ENCODE measurements at regions not wholly inside any gene's neighbourhood (a gene's known extent, or its start where the extent isn't known, plus 50 kb on each side); places are given as distances from the start of the nearest gene placed in this dataset.
A peak's percentile ranks its signal among the peaks of the same experiment; 100 is the strongest.

GRCh38 chr14:96956464-96957239, 159.5 kb downstream of the VRK1 start:
- H3K4me1 ChIP-seq (ENCODE audit: control insufficient read depth, insufficient read depth, low read length): no peaks in the 10 kb centered on the region
- WGBS (ENCODE audit: insufficient coverage, insufficient read length): no CpG with 5 or more reads among the region's 10 CpGs

GRCh38 chr14:96958057-96958456, 160.9 kb downstream of the VRK1 start:
- no peak for DNase-seq (ENCODE audit: low read depth, low spot score)
- no peaks in the 10 kb centered on the region for H3K36me3 ChIP-seq (ENCODE audit: control insufficient read depth, insufficient read depth, low read length)
- H3K4me1 ChIP-seq (ENCODE audit: control insufficient read depth, insufficient read depth, low read length): no peaks in the 10 kb centered on the region
- WGBS (ENCODE audit: insufficient coverage, insufficient read length): no CpG with 5 or more reads among the region's 11 CpGs
- H3K4me3 ChIP-seq (ENCODE audit: low read length): no peak overlapping the region
- H3K27me3 ChIP-seq (ENCODE audit: control insufficient read depth, insufficient read depth, low read length): no peaks in the 10 kb centered on the region
- H3K9me3 ChIP-seq (ENCODE audit: control insufficient read depth, insufficient read depth, low read length): no peaks in the 10 kb centered on the region
- H3K27ac ChIP-seq (ENCODE audit: low read length): no peak overlapping the region

More at GRCh38 chr14:96956464-96957239, 159.5 kb downstream of the VRK1 start:
- H3K27ac ChIP-seq (ENCODE audit: low read length): no peak overlapping the region
- no peak for DNase-seq (ENCODE audit: low read depth, low spot score)
- no peak overlapping the region for H3K4me3 ChIP-seq (ENCODE audit: low read length)
- H3K36me3 ChIP-seq (ENCODE audit: control insufficient read depth, insufficient read depth, low read length): no peaks in the 10 kb centered on the region
- no peaks in the 10 kb centered on the region for H3K9me3 ChIP-seq (ENCODE audit: control insufficient read depth, insufficient read depth, low read length)
- no peaks in the 10 kb centered on the region for H3K27me3 ChIP-seq (ENCODE audit: control insufficient read depth, insufficient read depth, low read length)

GRCh38 chr14:96959992-96960391, 162.8 kb downstream of the VRK1 start:
- no peak for DNase-seq (ENCODE audit: low read depth, low spot score)
- H3K36me3 ChIP-seq (ENCODE audit: control insufficient read depth, insufficient read depth, low read length): no peaks in the 10 kb centered on the region
- no peak overlapping the region for H3K27ac ChIP-seq (ENCODE audit: low read length)
- H3K9me3 ChIP-seq (ENCODE audit: control insufficient read depth, insufficient read depth, low read length): no peaks in the 10 kb centered on the region
- no peaks in the 10 kb centered on the region for H3K27me3 ChIP-seq (ENCODE audit: control insufficient read depth, insufficient read depth, low read length)
- whole genome bisulfite sequencing (ENCODE audit: insufficient coverage, insufficient read length): no CpG with 5 or more reads among the region's 1 CpG
- no peaks in the 10 kb centered on the region for H3K4me1 ChIP-seq (ENCODE audit: control insufficient read depth, insufficient read depth, low read length)
- no peak overlapping the region for H3K4me3 ChIP-seq (ENCODE audit: low read length)

GRCh38 chr14:96960598-96961116, 163.5 kb downstream of the VRK1 start:
- Histone ChIP-seq H3K4me1 (ENCODE audit: control insufficient read depth, insufficient read depth, low read length) (no peaks in the 10 kb centered on the region), H3K27ac (ENCODE audit: low read length) (no peak overlapping the region), H3K4me3 (ENCODE audit: low read length) (no peak overlapping the region), H3K36me3 (ENCODE audit: control insufficient read depth, insufficient read depth, low read length) (no peaks in the 10 kb centered on the region), H3K9me3 (ENCODE audit: control insufficient read depth, insufficient read depth, low read length) (no peaks in the 10 kb centered on the region), H3K27me3 (ENCODE audit: control insufficient read depth, insufficient read depth, low read length) (no peaks in the 10 kb centered on the region)
- DNase-seq (ENCODE audit: low read depth, low spot score): no peak
- no CpG with 5 or more reads among the region's 2 CpGs for WGBS (ENCODE audit: insufficient coverage, insufficient read length)

- no peak overlapping the region for H3K4me3 ChIP-seq (ENCODE audit: low read length)
- H3K9me3 ChIP-seq (ENCODE audit: control insufficient read depth, insufficient read depth, low read length): no peaks in the 10 kb centered on the region
Observed at GRCh38 chr14:96961895-96962294, 164.7 kb downstream of the VRK1 start.

GRCh38 chr14:96962337-96962736, 165.2 kb downstream of the VRK1 start:
- DNase-seq (ENCODE audit: low read depth, low spot score): no peak
- H3K27ac ChIP-seq (ENCODE audit: low read length): no peak overlapping the region

More at GRCh38 chr14:96961895-96962294, 164.7 kb downstream of the VRK1 start:
- no peaks in the 10 kb centered on the region for H3K36me3 ChIP-seq (ENCODE audit: control insufficient read depth, insufficient read depth, low read length)
- no peaks in the 10 kb centered on the region for H3K27me3 ChIP-seq (ENCODE audit: control insufficient read depth, insufficient read depth, low read length)
- no peak overlapping the region for H3K27ac ChIP-seq (ENCODE audit: low read length)
- WGBS (ENCODE audit: insufficient coverage, insufficient read length): no CpG with 5 or more reads among the region's 2 CpGs
- H3K4me1 ChIP-seq (ENCODE audit: control insufficient read depth, insufficient read depth, low read length): peaks cover 2% of the 10 kb centered on the region; the same call in 1 of the 2 replicates
- DNase-seq (ENCODE audit: low read depth, low spot score): no peak

GRCh38 chr14:96964726-96965415, 167.7 kb downstream of the VRK1 start:
- no peaks in the 10 kb centered on the region for H3K36me3 ChIP-seq (ENCODE audit: control insufficient read depth, insufficient read depth, low read length)
- DNase-seq (ENCODE audit: low read depth, low spot score): no peak
- no peak overlapping the region for H3K4me3 ChIP-seq (ENCODE audit: low read length)
- WGBS (ENCODE audit: insufficient coverage, insufficient read length): no CpG with 5 or more reads among the region's 25 CpGs
- no peak overlapping the region for H3K27ac ChIP-seq (ENCODE audit: low read length)
- no peaks in the 10 kb centered on the region for H3K9me3 ChIP-seq (ENCODE audit: control insufficient read depth, insufficient read depth, low read length)
- H3K27me3 ChIP-seq (ENCODE audit: control insufficient read depth, insufficient read depth, low read length): no peaks in the 10 kb centered on the region
- H3K4me1 ChIP-seq (ENCODE audit: control insufficient read depth, insufficient read depth, low read length): peaks cover 2% of the 10 kb centered on the region; the same call in 1 of the 2 replicates

More at GRCh38 chr14:96962337-96962736, 165.2 kb downstream of the VRK1 start:
- Histone ChIP-seq H3K27me3 (ENCODE audit: control insufficient read depth, insufficient read depth, low read length) (no peaks in the 10 kb centered on the region), H3K36me3 (ENCODE audit: control insufficient read depth, insufficient read depth, low read length) (no peaks in the 10 kb centered on the region), H3K9me3 (ENCODE audit: control insufficient read depth, insufficient read depth, low read length) (no peaks in the 10 kb centered on the region), H3K4me3 (ENCODE audit: low read length) (no peak overlapping the region), H3K4me1 (ENCODE audit: control insufficient read depth, insufficient read depth, low read length) (peaks cover 2% of the 10 kb centered on the region; the same call in 1 of the 2 replicates)
- no CpG with 5 or more reads among the region's 2 CpGs for WGBS (ENCODE audit: insufficient coverage, insufficient read length)

GRCh38 chr14:96965885-96966595, 168.9 kb downstream of the VRK1 start:
- Histone ChIP-seq H3K4me3 (ENCODE audit: low read length) (no peak overlapping the region), H3K27me3 (ENCODE audit: control insufficient read depth, insufficient read depth, low read length) (no peaks in the 10 kb centered on the region), H3K9me3 (ENCODE audit: control insufficient read depth, insufficient read depth, low read length) (no peaks in the 10 kb centered on the region), H3K36me3 (ENCODE audit: control insufficient read depth, insufficient read depth, low read length) (no peaks in the 10 kb centered on the region), H3K4me1 (ENCODE audit: control insufficient read depth, insufficient read depth, low read length) (peaks cover 2% of the 10 kb centered on the region; the same call in 1 of the 2 replicates), H3K27ac (ENCODE audit: low read length) (no peak overlapping the region)
- peak; percentile 11 for DNase-seq (ENCODE audit: low read depth, low spot score)
- no CpG with 5 or more reads among the region's 11 CpGs for WGBS (ENCODE audit: insufficient coverage, insufficient read length)

- H3K27me3 ChIP-seq (ENCODE audit: control insufficient read depth, insufficient read depth, low read length): no peaks in the 10 kb centered on the region
- 100% methylated on average over 1 of the region's 1 CpG for WGBS (ENCODE audit: insufficient coverage, insufficient read length)
- DNase-seq (ENCODE audit: low read depth, low spot score): no peak
Observed at GRCh38 chr14:96975116-96975515, 177.9 kb downstream of the VRK1 start.

More at GRCh38 chr14:96975116-96975515, 177.9 kb downstream of the VRK1 start:
- Histone ChIP-seq H3K4me3 (ENCODE audit: low read length) (no peak overlapping the region), H3K36me3 (ENCODE audit: control insufficient read depth, insufficient read depth, low read length) (no peaks in the 10 kb centered on the region), H3K9me3 (ENCODE audit: control insufficient read depth, insufficient read depth, low read length) (no peaks in the 10 kb centered on the region; the same call in 1 of the 2 replicates), H3K27ac (ENCODE audit: low read length) (no peak overlapping the region), H3K4me1 (ENCODE audit: control insufficient read depth, insufficient read depth, low read length) (no peaks in the 10 kb centered on the region)
